Parathyroid adenoma (tissue), 2 donors: ENCODE measurements at regions not wholly inside any gene's neighbourhood (a gene's known extent, or its start where the extent isn't known, plus 50 kb on each side); places are given as distances from the start of the nearest gene placed in this dataset.
"Not testable (repeated sequence)": the region's sequence is repeated elsewhere in the genome, so short reads cannot be mapped to it uniquely, and the experiment has no call there.

Experiments
- H2AFZ ChIP-seq: fragments of 300-600 bp; sonication (generic); one replicate; pipeline ENCODE4 v1.7.0; 2017; ENCODE audit warnings: antibody characterized with exemption, mild to moderate bottlenecking
- H3K27ac ChIP-seq: fragments of 300-600 bp; sonication (generic); one replicate; pipeline ENCODE4 v1.7.0; 2017
- H3K27me3 ChIP-seq: fragments of 300-600 bp; sonication (generic); one replicate; pipeline ENCODE4 v1.7.0; 2017; ENCODE audit warnings: low read length; ENCODE audit not compliant: control insufficient read depth, insufficient read depth
- H3K36me3 ChIP-seq: fragments of 300-600 bp; sonication (generic); one replicate; pipeline ENCODE4 v1.7.0; 2017; ENCODE audit warnings: low read length; ENCODE audit not compliant: control insufficient read depth, insufficient read depth
- H3K4me1 ChIP-seq: fragments of 300-600 bp; sonication (generic); one replicate; pipeline ENCODE4 v1.7.0; 2017; ENCODE audit warnings: control low read depth
- H3K4me2 ChIP-seq: fragments of 300-600 bp; sonication (generic); one replicate; pipeline ENCODE4 v1.7.0; 2017; ENCODE audit warnings: low read length
- H3K4me3 ChIP-seq: fragments of 300-600 bp; sonication (generic); one replicate; pipeline ENCODE4 v1.7.0; 2017; ENCODE audit warnings: low read depth, low read length
- H3K79me2 ChIP-seq: fragments of 300-600 bp; sonication (generic); one replicate; pipeline ENCODE4 v1.7.0; 2017; ENCODE audit warnings: control low read depth
- H3K9ac ChIP-seq: fragments of 300-600 bp; sonication (generic); one replicate; pipeline ENCODE4 v1.7.0; 2017; ENCODE audit warnings: mild to moderate bottlenecking
- H3K9me3 ChIP-seq: fragments of 300-600 bp; sonication (generic); one replicate; pipeline ENCODE4 v1.7.0; 2017; ENCODE audit warnings: low read length; ENCODE audit not compliant: control insufficient read depth
- CTCF ChIP-seq: fragments of 300-600 bp; sonication (generic); IDR thresholded peaks from one replicate; pipeline ENCODE4 v1.7.0; 2017; ENCODE audit warnings: antibody characterized with exemption, mild to moderate bottlenecking
- donor health status: primary hyperparathyroidism.

GRCh38 chr13:50285283-50285682 lies 270.0 kb downstream of the KCNRG start:
- Histone ChIP-seq H3K9me3 (no peaks in the 10 kb centered on the region), H3K27me3 (no peaks in the 10 kb centered on the region), H3K36me3 (no peaks in the 10 kb centered on the region), H2AFZ (no peak overlapping the region), H3K4me3 (no peak overlapping the region), H3K4me1 (no peaks in the 10 kb centered on the region), H3K4me2 (no peak overlapping the region), H3K27ac (no peak overlapping the region), H3K79me2 (no peaks in the 10 kb centered on the region), H3K9ac (no peak overlapping the region)
- TF ChIP-seq CTCF: no peak

DNA sequence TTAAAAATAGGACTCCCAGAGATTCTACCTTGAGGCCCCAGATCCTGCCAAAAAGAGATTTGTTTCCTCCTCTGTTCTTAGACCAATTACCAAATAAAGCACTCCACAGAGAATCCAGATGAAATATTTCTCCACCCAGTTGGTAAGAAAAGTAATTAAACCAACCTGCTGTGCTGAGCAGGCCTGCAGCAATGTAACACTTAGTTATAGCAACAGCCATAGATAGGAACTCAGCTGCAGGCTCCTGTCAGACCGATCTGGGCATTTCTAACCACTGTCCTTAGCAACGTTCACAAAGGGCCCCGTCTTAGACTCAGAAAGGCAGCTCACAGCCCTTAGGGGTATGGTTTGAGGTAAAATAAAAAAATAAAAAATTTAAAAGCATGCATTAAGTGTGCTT lies 271.1 kb downstream of the KCNRG start:
- no peak for TF ChIP-seq CTCF
- H2AFZ ChIP-seq: no peak overlapping the region
- no peaks in the 10 kb centered on the region for H3K4me1 ChIP-seq
- no peak overlapping the region for H3K4me2 ChIP-seq
- H3K27ac ChIP-seq: no peak overlapping the region
- no peaks in the 10 kb centered on the region for H3K36me3 ChIP-seq
- no peaks in the 10 kb centered on the region for H3K9me3 ChIP-seq
- H3K27me3 ChIP-seq: no peaks in the 10 kb centered on the region
- H3K9ac ChIP-seq: no peak overlapping the region
- H3K4me3 ChIP-seq: no peak overlapping the region
- H3K79me2 ChIP-seq: no peaks in the 10 kb centered on the region

- H3K27me3 ChIP-seq: no peaks in the 10 kb centered on the region
- H3K79me2 ChIP-seq: no peaks in the 10 kb centered on the region
- no peaks in the 10 kb centered on the region for H3K9me3 ChIP-seq
- H3K4me3 ChIP-seq: no peak overlapping the region
- TF ChIP-seq CTCF: no peak
- no peak overlapping the region for H3K4me2 ChIP-seq
- no peak overlapping the region for H2AFZ ChIP-seq
- H3K27ac ChIP-seq: no peak overlapping the region
- no peak overlapping the region for H3K9ac ChIP-seq
- H3K4me1 ChIP-seq: no peaks in the 10 kb centered on the region
- H3K36me3 ChIP-seq: no peaks in the 10 kb centered on the region
Observed at GRCh38 chr13:50290186-50290585, 274.9 kb downstream of the KCNRG start.

- Histone ChIP-seq H2AFZ (no peak overlapping the region), H3K79me2 (no peaks in the 10 kb centered on the region), H3K27me3 (no peaks in the 10 kb centered on the region), H3K36me3 (no peaks in the 10 kb centered on the region), H3K4me1 (no peaks in the 10 kb centered on the region), H3K9me3 (no peaks in the 10 kb centered on the region), H3K9ac (no peak overlapping the region), H3K4me2 (no peak overlapping the region), H3K27ac (no peak overlapping the region), H3K4me3 (no peak overlapping the region)
- no peak for TF ChIP-seq CTCF
Observed at GRCh38 chr13:50291611-50292010, 276.4 kb downstream of the KCNRG start.

GRCh38 chr13:50292081-50292480 lies 276.8 kb downstream of the KCNRG start:
- Histone ChIP-seq H3K4me2 (no peak overlapping the region), H3K4me1 (no peaks in the 10 kb centered on the region), H3K36me3 (no peaks in the 10 kb centered on the region), H3K9me3 (no peaks in the 10 kb centered on the region), H3K79me2 (no peaks in the 10 kb centered on the region), H3K4me3 (no peak overlapping the region), H3K9ac (no peak overlapping the region), H2AFZ (no peak overlapping the region), H3K27me3 (no peaks in the 10 kb centered on the region), H3K27ac (no peak overlapping the region)
- no peak for TF ChIP-seq CTCF

- not testable (repeated sequence) for H3K4me3 ChIP-seq, H2AFZ ChIP-seq, H3K36me3 ChIP-seq, H3K27me3 ChIP-seq, H3K9ac ChIP-seq, H3K4me2 ChIP-seq, H3K79me2 ChIP-seq, H3K27ac ChIP-seq, H3K4me1 ChIP-seq, H3K9me3 ChIP-seq
Observed at GRCh38 chr13:50294425-50294824, 279.2 kb downstream of the KCNRG start.
